Upper lobe of left lung (tissue), 4 donors: ENCODE measurements at regions not wholly inside any gene's neighbourhood (a gene's known extent, or its start where the extent isn't known, plus 50 kb on each side); places are given as distances from the start of the nearest gene placed in this dataset.

Experiments used
- EP300 ChIP-seq, 4 donors: sonication (generic); formaldehyde crosslinking; IDR thresholded peaks; one replicate each; pipeline ENCODE4 v1.5.1; 2017; ENCODE audit warnings: antibody characterized with exemption in 4 of 4, control low read depth in 2 of 4
- POLR2A ChIP-seq, 4 donors: fragments of 450-650 bp; IDR thresholded peaks; one replicate each; pipeline ENCODE4 v1.5.1; 2016 to 2017; ENCODE audit warnings: antibody characterized with exemption in 4 of 4, mild to moderate bottlenecking in 2 of 4
- TF ChIP-seq, protein P1 (sequence below), 6 experiments: fragments of 450-650 bp in 4 of 6; fragments of 200-600 bp in 2 of 6; sonication (generic) in 2 of 6; IDR thresholded peaks; one replicate each; pipeline ENCODE4 v1.5.1; 2016 to 2019; ENCODE audit warnings: antibody characterized with exemption in 6 of 6

DNA sequence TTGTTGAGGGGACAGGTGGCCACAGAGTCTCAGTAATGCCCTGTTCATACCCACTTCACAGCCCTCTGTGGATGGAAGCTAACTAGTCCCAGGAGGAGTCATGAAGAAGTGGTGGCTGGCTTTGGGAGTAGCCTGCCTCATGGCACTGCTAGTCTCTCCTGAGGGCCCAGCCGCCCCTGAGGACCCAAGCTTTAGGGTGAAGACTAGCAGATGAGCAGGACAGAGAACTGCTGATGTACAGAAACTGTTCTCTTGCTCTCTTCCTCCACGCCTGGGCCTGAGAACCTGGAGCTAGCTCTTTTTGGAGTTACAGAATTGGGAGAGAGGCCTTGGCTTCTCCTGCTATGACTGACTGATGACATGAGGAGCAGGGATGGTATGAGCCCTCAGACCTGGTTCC is 99.2 kb downstream of the RAMP3 start:
- TF ChIP-seq, protein P1, sequence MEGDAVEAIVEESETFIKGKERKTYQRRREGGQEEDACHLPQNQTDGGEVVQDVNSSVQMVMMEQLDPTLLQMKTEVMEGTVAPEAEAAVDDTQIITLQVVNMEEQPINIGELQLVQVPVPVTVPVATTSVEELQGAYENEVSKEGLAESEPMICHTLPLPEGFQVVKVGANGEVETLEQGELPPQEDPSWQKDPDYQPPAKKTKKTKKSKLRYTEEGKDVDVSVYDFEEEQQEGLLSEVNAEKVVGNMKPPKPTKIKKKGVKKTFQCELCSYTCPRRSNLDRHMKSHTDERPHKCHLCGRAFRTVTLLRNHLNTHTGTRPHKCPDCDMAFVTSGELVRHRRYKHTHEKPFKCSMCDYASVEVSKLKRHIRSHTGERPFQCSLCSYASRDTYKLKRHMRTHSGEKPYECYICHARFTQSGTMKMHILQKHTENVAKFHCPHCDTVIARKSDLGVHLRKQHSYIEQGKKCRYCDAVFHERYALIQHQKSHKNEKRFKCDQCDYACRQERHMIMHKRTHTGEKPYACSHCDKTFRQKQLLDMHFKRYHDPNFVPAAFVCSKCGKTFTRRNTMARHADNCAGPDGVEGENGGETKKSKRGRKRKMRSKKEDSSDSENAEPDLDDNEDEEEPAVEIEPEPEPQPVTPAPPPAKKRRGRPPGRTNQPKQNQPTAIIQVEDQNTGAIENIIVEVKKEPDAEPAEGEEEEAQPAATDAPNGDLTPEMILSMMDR (IDR thresholded peaks at IDR 0.05): no peak
- no peak for TF ChIP-seq POLR2A (IDR thresholded peaks at IDR 0.05)
- TF ChIP-seq EP300 (IDR thresholded peaks at IDR 0.05): no peak
